Astrocyte (in vitro differentiated cells and primary cell): ENCODE measurements at regions not wholly inside any gene's neighbourhood (a gene's known extent, or its start where the extent isn't known, plus 50 kb on each side); places are given as distances from the start of the nearest gene placed in this dataset.

Experiments
- EZH2 ChIP-seq: IDR thresholded peaks from 2 replicates; pipeline ENCODE4 v1.6.1; 2012; ENCODE audit warnings: mild to moderate bottlenecking, low read length, inconsistent platforms; ENCODE audit not compliant: insufficient read depth
- TF ChIP-seq, protein P1 (sequence below): IDR thresholded peaks from 2 replicates; pipeline ENCODE4 v1.5.1; 2011; ENCODE audit warnings: low read depth, mild to moderate bottlenecking, inconsistent platforms, low read length, moderate library complexity; ENCODE audit not compliant: insufficient read depth

DNA sequence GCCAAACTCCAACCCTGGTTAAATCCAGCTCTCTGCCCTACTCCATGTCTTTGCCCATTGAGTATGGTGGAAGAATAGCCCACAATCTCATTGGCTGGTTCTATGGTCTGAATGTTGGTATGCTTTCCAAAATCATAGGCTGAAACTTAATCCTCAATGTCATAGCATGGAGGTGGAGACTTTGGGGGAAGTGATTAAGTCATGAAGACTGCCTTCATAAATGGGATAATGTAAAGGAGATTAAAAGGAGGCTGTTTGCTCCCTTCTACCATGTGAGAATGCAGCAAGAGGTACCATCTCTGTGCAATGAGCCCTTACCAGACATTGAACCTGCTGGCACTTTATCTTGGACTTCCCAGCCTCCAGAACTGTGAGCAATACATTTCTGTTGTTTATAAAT is 54.4 kb upstream of the FDX1 start:
- TF ChIP-seq, protein P1, sequence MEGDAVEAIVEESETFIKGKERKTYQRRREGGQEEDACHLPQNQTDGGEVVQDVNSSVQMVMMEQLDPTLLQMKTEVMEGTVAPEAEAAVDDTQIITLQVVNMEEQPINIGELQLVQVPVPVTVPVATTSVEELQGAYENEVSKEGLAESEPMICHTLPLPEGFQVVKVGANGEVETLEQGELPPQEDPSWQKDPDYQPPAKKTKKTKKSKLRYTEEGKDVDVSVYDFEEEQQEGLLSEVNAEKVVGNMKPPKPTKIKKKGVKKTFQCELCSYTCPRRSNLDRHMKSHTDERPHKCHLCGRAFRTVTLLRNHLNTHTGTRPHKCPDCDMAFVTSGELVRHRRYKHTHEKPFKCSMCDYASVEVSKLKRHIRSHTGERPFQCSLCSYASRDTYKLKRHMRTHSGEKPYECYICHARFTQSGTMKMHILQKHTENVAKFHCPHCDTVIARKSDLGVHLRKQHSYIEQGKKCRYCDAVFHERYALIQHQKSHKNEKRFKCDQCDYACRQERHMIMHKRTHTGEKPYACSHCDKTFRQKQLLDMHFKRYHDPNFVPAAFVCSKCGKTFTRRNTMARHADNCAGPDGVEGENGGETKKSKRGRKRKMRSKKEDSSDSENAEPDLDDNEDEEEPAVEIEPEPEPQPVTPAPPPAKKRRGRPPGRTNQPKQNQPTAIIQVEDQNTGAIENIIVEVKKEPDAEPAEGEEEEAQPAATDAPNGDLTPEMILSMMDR = no peak
- TF ChIP-seq EZH2 = no peak
